K562 (cell line): ENCODE measurements at regions not wholly inside any gene's neighbourhood (a gene's known extent, or its start where the extent isn't known, plus 50 kb on each side); places are given as distances from the start of the nearest gene placed in this dataset.
A peak's percentile ranks its signal among the peaks of the same experiment; 100 is the strongest.

Source experiments
- ATAC-seq: fragments of 200-7000 bp; cut with Tn5 transposase; 3 replicates; pipeline ENCODE4 v1.9.1; 2020; ENCODE audit warnings: moderate library complexity
- BruUV-seq: library from RNA; stranded (reverse); fragments of 400-500 nt; replicated peaks from 2 replicates; lab custom pipeline; 2021; lab: Mats Ljungman, UMichigan
- CTCF ChIA-PET: fragments of 300-600 bp; formaldehyde crosslinking; extraction: SDS; loops from one replicate; lab custom pipeline; 2021; ENCODE audit warnings: low intra/inter-chr PET ratio; lab: Yijun Ruan, JAX
- POLR2A ChIA-PET: fragments of 300-600, 350-650 bp; sonication (Branson Sonifier 250); formaldehyde crosslinking; extraction: SDS; loops from one replicate; lab custom pipeline; 2021; ENCODE audit warnings: antibody characterized with exemption, inconsistent platforms; lab: Yijun Ruan, JAX
- DNase-seq, 4 experiments: peaks; one replicate each; pipeline versions ENCODE4 v3.0.0 to v3.0.0-alpha.2; 2011 to 2018; ENCODE audit warnings: low spot score in 3 of 4, mixed read lengths in 3 of 4; ENCODE audit errors: extremely low read depth in 1 of 4
- FAIRE-seq: peaks from 2 replicates; lab custom pipeline; 2011; peaks lifted over from hg19 to GRCh38; lab: Jason Lieb, UNC
- H2AFZ ChIP-seq: 2 replicates; pipeline ENCODE4 v1.6.0; 2011; ENCODE audit warnings: low read depth, low read length, control low read depth, inconsistent platforms
- H3K27ac ChIP-seq: fragments of 200-600 bp; 3 replicates; pipeline ENCODE4 v1.8.0; 2011; ENCODE audit warnings: low read depth, mild to moderate bottlenecking, control low read depth, inconsistent platforms, low read length, moderate library complexity, mixed read lengths; ENCODE audit errors: extremely low read depth
- H3K27me3 ChIP-seq, 2 experiments: fragments of 300-600 bp in 1 of 2; 2 replicates in 1 of 2; 3 replicates in 1 of 2; pipeline versions ENCODE4 v1.6.0 to v1.8.0; 2011; ENCODE audit warnings: inconsistent platforms in 2 of 2, low read length in 2 of 2, mild to moderate bottlenecking in 1 of 2, mixed read lengths in 1 of 2, moderate library complexity in 1 of 2; ENCODE audit not compliant: control insufficient read depth in 2 of 2, insufficient read depth in 2 of 2
- H3K36me3 ChIP-seq: fragments of 300-600 bp; 3 replicates; pipeline ENCODE4 v1.8.0; 2011; ENCODE audit warnings: mild to moderate bottlenecking, low read length, inconsistent platforms; ENCODE audit not compliant: control insufficient read depth, insufficient read depth
- H3K4me1 ChIP-seq, 2 experiments: fragments of 200-600 bp in 1 of 2; replicated peaks in 1 of 2; 2 replicates in 1 of 2; 3 replicates in 1 of 2; pipeline versions ENCODE4 v1.5.1 to v1.8.0; 2011; ENCODE audit warnings: inconsistent platforms in 2 of 2, low read length in 2 of 2, mild to moderate bottlenecking in 1 of 2, mixed read lengths in 1 of 2, moderate library complexity in 1 of 2; ENCODE audit not compliant: control insufficient read depth in 2 of 2, insufficient read depth in 2 of 2
- H3K4me2 ChIP-seq: 2 replicates; pipeline ENCODE4 v1.6.1; 2011; ENCODE audit warnings: low read length, control low read depth, inconsistent platforms, mixed read lengths; ENCODE audit not compliant: insufficient read depth
- H3K4me3 ChIP-seq: fragments of 200-600 bp; sonication (generic), shearing (Covaris generic); 2 replicates; pipeline ENCODE4 v1.5.1; 2016; ENCODE audit warnings: control low read depth, inconsistent platforms
- H3K79me2 ChIP-seq: fragments of 200-600 bp; 3 replicates; pipeline ENCODE4 v1.8.0; 2011; ENCODE audit warnings: low read length, inconsistent platforms; ENCODE audit not compliant: control insufficient read depth, insufficient read depth
- H3K9ac ChIP-seq, 2 experiments: 2 replicates each; pipeline versions ENCODE4 v1.6.0 to v1.6.1; 2011; ENCODE audit warnings: low read depth in 2 of 2, low read length in 2 of 2, control low read depth in 1 of 2, inconsistent platforms in 1 of 2, mild to moderate bottlenecking in 1 of 2, mixed read lengths in 1 of 2; ENCODE audit not compliant: insufficient read depth in 1 of 2
- H3K9me1 ChIP-seq: one replicate; pipeline ENCODE4 v1.6.0; 2011; ENCODE audit warnings: inconsistent platforms, mild to moderate bottlenecking, low read length, moderate library complexity; ENCODE audit not compliant: control insufficient read depth, insufficient read depth
- H3K9me3 ChIP-seq: replicated peaks from 2 replicates; pipeline ENCODE4 v1.5.1; 2011; ENCODE audit warnings: low read depth, low read length, inconsistent platforms; ENCODE audit not compliant: control insufficient read depth, insufficient read depth
- H4K20me1 ChIP-seq: replicated peaks from 2 replicates; pipeline ENCODE4 v1.6.1; 2011; ENCODE audit warnings: low read length, inconsistent platforms, mixed read lengths; ENCODE audit not compliant: control insufficient read depth, insufficient read depth
- ADNP ChIP-seq: fragments of 200-800 bp; sonication (Bioruptor generic); IDR thresholded peaks from 2 replicates; pipeline ENCODE4 v1.6.1; 2016; ENCODE audit warnings: missing genetic modification characterization, missing compliant biosample characterization
- BCOR ChIP-seq: fragments of 450-650 bp; IDR thresholded peaks from 2 replicates; pipeline ENCODE4 v1.6.1; 2016
- EZH2 ChIP-seq: IDR thresholded peaks from 2 replicates; pipeline ENCODE4 v1.6.1; 2012; ENCODE audit warnings: low read depth, mild to moderate bottlenecking, inconsistent platforms, low read length, borderline replicate concordance
- PCBP2 ChIP-seq: fragments of 200-400 bp; formaldehyde crosslinking; IDR thresholded peaks from 2 replicates; pipeline ENCODE4 v1.6.1; 2018; ENCODE audit warnings: low read length, low read depth, mild to moderate bottlenecking, moderate library complexity; ENCODE audit not compliant: poor library complexity, severe bottlenecking
- RBM25 ChIP-seq: fragments of 200-400 bp; formaldehyde crosslinking; IDR thresholded peaks from 2 replicates; pipeline ENCODE4 v1.6.1; 2018; ENCODE audit warnings: low read length, low read depth, moderate library complexity; ENCODE audit not compliant: severe bottlenecking
- SAFB2 ChIP-seq: fragments of 200-400 bp; formaldehyde crosslinking; IDR thresholded peaks from 2 replicates; pipeline ENCODE4 v1.6.1; 2018; ENCODE audit warnings: borderline replicate concordance, low read length, low read depth, moderate library complexity; ENCODE audit not compliant: severe bottlenecking
- TBP ChIP-seq: optimal IDR thresholded peaks from 2 replicates; pipeline ENCODE3; 2011; ENCODE audit warnings: low read depth, low read length, improper control_type of control experiment
- ZFP36 ChIP-seq: fragments of 150-350 bp; IDR thresholded peaks from 2 replicates; pipeline ENCODE4 v1.6.1; 2018; ENCODE audit warnings: low read length, low read depth; ENCODE audit not compliant: partially characterized antibody
- ZNF174 ChIP-seq: fragments of 250-450 bp; sonication (Bioruptor Pico); IDR thresholded peaks from 2 replicates; pipeline ENCODE4 v1.4.0; 2020; ENCODE audit warnings: mild to moderate bottlenecking
- ZNF436 ChIP-seq: fragments of 250-450, 450-650 bp; sonication (Bioruptor Pico); formaldehyde crosslinking; IDR thresholded peaks from 2 replicates; pipeline ENCODE4 v1.7.0; 2020; ENCODE audit warnings: mild to moderate bottlenecking
- ZZZ3 ChIP-seq: fragments of 450-650 bp; IDR thresholded peaks from 2 replicates; pipeline ENCODE4 v1.6.1; 2016; ENCODE audit warnings: antibody characterized with exemption, mild to moderate bottlenecking, moderate library complexity
- WGBS: fragments of 100-300 bp; shearing (Covaris generic); methylation state at CpG from one replicate; pipeline ENCODE4 v1.1.6; 2016; ENCODE audit warnings: low coverage, mixed read lengths; ENCODE audit not compliant: insufficient coverage; ENCODE audit errors: missing lambda C conversion rate; 5-methylcytosine and 5-hydroxymethylcytosine counted together
- in situ Hi-C: fragments of 300-500 bp; cut with MboI; formaldehyde crosslinking; loops from 4 replicates; pipeline ENCODE4 v1.15.0; 2018; ENCODE audit warnings: inconsistent platforms, mixed read lengths
- intact Hi-C: fragments of 100-400 bp; cut with micrococcal nuclease; formaldehyde crosslinking; loops from 2 replicates; pipeline ENCODE4 v1.14.2; 2022
- TF ChIP-seq, protein P1 (sequence below): fragments of 200-800 bp; sonication (Bioruptor generic); IDR thresholded peaks from 2 replicates; pipeline ENCODE4 v1.6.1; 2017; ENCODE audit warnings: missing genetic modification characterization, missing compliant biosample characterization

DNA sequence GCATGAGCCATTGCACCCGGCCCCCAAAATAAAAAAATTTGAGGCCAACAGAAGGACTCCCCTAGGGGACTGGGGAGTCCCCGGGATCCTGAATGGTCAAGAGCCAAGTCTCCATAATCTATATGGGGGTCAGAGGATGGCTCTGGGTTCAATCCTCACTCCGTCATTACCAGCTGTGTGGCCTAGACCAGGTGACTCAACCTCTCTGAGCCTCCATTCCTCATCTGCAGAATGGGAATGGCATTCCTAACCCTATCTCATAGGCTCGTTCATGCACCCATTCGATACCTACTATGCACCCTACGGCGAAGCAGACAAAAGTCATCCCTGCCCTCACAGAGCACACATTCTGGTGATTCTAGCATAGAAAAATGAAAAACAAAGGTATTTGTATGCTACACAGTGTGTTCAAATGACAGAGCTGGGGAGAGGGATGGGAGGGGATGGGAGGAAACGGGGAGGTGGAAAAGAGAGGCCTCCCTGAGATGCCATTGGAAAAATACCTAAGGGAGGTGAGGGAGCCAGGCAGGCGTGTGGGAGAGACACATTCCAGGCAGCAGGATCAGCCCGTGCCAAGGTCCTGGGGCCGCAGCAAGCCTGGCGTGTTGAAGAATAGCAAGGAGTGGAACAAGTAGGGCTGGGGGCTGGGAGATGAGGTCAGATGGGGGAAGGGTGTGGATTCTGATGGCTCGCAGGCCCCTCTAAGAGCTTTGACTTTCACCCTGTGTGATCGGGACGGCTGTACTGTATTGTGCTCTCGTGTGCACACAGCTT, 71.2 kb downstream of the RMI2 start:
- in situ Hi-C loops (no loop called here), intact Hi-C loops (no loop called here)

More for the DNA sequence above, 71.2 kb downstream of the RMI2 start:
- no peaks in the 10 kb centered on the region for H3K79me2 ChIP-seq
- TF ChIP-seq, protein P1, sequence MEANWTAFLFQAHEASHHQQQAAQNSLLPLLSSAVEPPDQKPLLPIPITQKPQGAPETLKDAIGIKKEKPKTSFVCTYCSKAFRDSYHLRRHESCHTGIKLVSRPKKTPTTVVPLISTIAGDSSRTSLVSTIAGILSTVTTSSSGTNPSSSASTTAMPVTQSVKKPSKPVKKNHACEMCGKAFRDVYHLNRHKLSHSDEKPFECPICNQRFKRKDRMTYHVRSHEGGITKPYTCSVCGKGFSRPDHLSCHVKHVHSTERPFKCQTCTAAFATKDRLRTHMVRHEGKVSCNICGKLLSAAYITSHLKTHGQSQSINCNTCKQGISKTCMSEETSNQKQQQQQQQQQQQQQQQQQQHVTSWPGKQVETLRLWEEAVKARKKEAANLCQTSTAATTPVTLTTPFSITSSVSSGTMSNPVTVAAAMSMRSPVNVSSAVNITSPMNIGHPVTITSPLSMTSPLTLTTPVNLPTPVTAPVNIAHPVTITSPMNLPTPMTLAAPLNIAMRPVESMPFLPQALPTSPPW: no peak
- TF ChIP-seq SAFB2 (no peak), ZNF436 (CRISPR knock-in tag) (no peak), ADNP (0 out of 2 replicates have a peak, but pooled peaks have one; percentile 22), RBM25 (peak; percentile 60), ZZZ3 (no peak), TBP (no peak), BCOR (0 out of 2 replicates have a peak, but pooled peaks have one; percentile 27), PCBP2 (no peak), EZH2 (no peak), ZNF174 (no peak), ZFP36 (peak; percentile 73)
- ATAC-seq (no peak), FAIRE-seq (no peak), DNase-seq (no peak)
- H2AFZ ChIP-seq: no peak overlapping the region
- H3K9me3 ChIP-seq: no peaks in the 10 kb centered on the region
- H3K4me1 ChIP-seq: peaks cover 0 to 11% of the 10 kb centered on the region in 2 experiments; a peak in 2 of 5 replicates
- H3K9ac ChIP-seq: no peak overlapping the region
- no TSS peak for BruUV-seq
- no peaks in the 10 kb centered on the region for H3K36me3 ChIP-seq
- H4K20me1 ChIP-seq: peaks cover 8% of the 10 kb centered on the region; the same call in 1 of the 2 replicates
- CTCF ChIA-PET: interaction anchor here (0.6 kb wide), 1 partner anchor 227 kb away, joined by 3 read pairs; no protein-coding TSS in a partner anchor
- POLR2A ChIA-PET: no interaction called here
- H3K27me3 ChIP-seq: peaks cover 19 to 61% of the 10 kb centered on the region in 2 experiments
- no peak overlapping the region for H3K27ac ChIP-seq
- no peak overlapping the region for H3K4me3 ChIP-seq
- H3K9me1 ChIP-seq: no peaks in the 10 kb centered on the region
- 17% methylated on average over 16 of the region's 16 CpGs for WGBS
- no peak overlapping the region for H3K4me2 ChIP-seq
